ENCODE measurements at regions not wholly inside any gene's neighbourhood (a gene's known extent, or its start where the extent isn't known, plus 50 kb on each side); places are given as distances from the start of the nearest gene placed in this dataset.

DNA sequence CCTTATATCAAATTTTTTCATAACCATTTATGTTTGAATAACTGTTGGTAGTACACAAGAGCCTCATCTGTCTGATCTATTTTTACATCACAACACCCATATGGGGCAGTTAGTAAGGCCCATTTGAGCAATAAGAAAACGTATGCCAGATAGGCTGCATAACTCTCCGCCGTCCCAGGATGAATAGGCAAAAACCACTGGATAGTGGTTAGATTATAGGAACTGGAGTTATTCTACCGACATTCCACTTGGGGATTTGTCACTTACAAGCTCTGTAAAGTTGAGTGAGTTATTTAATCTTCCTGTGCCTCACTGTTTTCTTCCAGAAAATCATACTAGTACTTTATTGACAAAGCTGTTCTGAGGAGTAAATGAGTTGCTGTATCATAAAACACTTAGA, 881.9 kb downstream of the QKI start:
- TF ChIP-seq CHD1 (IDR thresholded peaks at IDR 0.05; ENCODE audit: low read depth, low read length) (no peak), POLR2A (IDR thresholded peaks at IDR 0.05; ENCODE audit: low read depth, low read length) (no peak), MAFK (IDR thresholded peaks at IDR 0.05; ENCODE audit: low read depth, low read length) (no peak), FOS (IDR thresholded peaks at IDR 0.05; ENCODE audit: low read depth, low read length) (no peak), SMC3 (IDR thresholded peaks at IDR 0.05; ENCODE audit: low read depth, low read length) (no peak), MXI1 (IDR thresholded peaks at IDR 0.05; ENCODE audit: borderline replicate concordance, low read depth, low read length) (no peak), BHLHE40 (IDR thresholded peaks at IDR 0.05; ENCODE audit: low read depth, low read length) (no peak), RAD21 (IDR thresholded peaks at IDR 0.05; ENCODE audit: low read length) (no peak), RFX5 (IDR thresholded peaks at IDR 0.05; ENCODE audit: low read depth, low read length) (no peak), MAZ (IDR thresholded peaks at IDR 0.05; ENCODE audit: borderline replicate concordance, low read depth, low read length) (no peak)
- TF ChIP-seq, protein P1, sequence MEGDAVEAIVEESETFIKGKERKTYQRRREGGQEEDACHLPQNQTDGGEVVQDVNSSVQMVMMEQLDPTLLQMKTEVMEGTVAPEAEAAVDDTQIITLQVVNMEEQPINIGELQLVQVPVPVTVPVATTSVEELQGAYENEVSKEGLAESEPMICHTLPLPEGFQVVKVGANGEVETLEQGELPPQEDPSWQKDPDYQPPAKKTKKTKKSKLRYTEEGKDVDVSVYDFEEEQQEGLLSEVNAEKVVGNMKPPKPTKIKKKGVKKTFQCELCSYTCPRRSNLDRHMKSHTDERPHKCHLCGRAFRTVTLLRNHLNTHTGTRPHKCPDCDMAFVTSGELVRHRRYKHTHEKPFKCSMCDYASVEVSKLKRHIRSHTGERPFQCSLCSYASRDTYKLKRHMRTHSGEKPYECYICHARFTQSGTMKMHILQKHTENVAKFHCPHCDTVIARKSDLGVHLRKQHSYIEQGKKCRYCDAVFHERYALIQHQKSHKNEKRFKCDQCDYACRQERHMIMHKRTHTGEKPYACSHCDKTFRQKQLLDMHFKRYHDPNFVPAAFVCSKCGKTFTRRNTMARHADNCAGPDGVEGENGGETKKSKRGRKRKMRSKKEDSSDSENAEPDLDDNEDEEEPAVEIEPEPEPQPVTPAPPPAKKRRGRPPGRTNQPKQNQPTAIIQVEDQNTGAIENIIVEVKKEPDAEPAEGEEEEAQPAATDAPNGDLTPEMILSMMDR (conservative IDR thresholded peaks at IDR 0.05; ENCODE audit: low read depth, low read length): no peak
- TF ChIP-seq, protein P2, sequence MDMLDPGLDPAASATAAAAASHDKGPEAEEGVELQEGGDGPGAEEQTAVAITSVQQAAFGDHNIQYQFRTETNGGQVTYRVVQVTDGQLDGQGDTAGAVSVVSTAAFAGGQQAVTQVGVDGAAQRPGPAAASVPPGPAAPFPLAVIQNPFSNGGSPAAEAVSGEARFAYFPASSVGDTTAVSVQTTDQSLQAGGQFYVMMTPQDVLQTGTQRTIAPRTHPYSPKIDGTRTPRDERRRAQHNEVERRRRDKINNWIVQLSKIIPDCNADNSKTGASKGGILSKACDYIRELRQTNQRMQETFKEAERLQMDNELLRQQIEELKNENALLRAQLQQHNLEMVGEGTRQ (IDR thresholded peaks at IDR 0.05; ENCODE audit: low read depth, low read length): no peak

Data from IMR-90 (cell line).